Stomach (tissue), 8 donors: ENCODE measurements at regions not wholly inside any gene's neighbourhood (a gene's known extent, or its start where the extent isn't known, plus 50 kb on each side); places are given as distances from the start of the nearest gene placed in this dataset.

Source experiments
- DNase-seq, 2 donors: peaks; one replicate each; pipeline versions ENCODE4 v3.0.0 to v3.0.0-alpha.2; 2013 to 2019
- H3K27ac ChIP-seq, 5 donors: fragments of 200-600 bp in 4 of 5; sonication (generic) in 4 of 5; one replicate each; pipeline ENCODE4 v1.5.1; 2013 to 2019; ENCODE audit warnings: mild to moderate bottlenecking in 1 of 5, moderate library complexity in 1 of 5
- H3K27me3 ChIP-seq, 3 donors: fragments of 200-600 bp; sonication (generic); one replicate each; pipeline ENCODE4 v1.5.1; 2017 to 2019; ENCODE audit warnings: mixed run types in 1 of 3
- H3K36me3 ChIP-seq, 4 donors: fragments of 200-600 bp; sonication (generic); 1 replicate in 3 of 4; 2 replicates in 1 of 4; pipeline ENCODE4 v1.5.1; 2016 to 2019
- H3K4me1 ChIP-seq, 4 donors: fragments of 200-600 bp; sonication (generic); one replicate each; pipeline ENCODE4 v1.5.1; 2016 to 2019
- H3K4me3 ChIP-seq, 4 donors: fragments of 200-600 bp; sonication (generic) in 3 of 4; one replicate each; pipeline ENCODE4 v1.5.1; 2016 to 2019; ENCODE audit warnings: mild to moderate bottlenecking in 1 of 4
- H3K9me3 ChIP-seq, 4 donors: fragments of 200-600 bp; sonication (generic); one replicate each; pipeline ENCODE4 v1.5.1; 2016 to 2019
- EP300 ChIP-seq: sonication (generic); formaldehyde crosslinking; IDR thresholded peaks from one replicate; pipeline ENCODE4 v1.6.1; 2017; ENCODE audit warnings: antibody characterized with exemption
- POLR2A ChIP-seq, 4 donors: fragments of 450-650 bp; IDR thresholded peaks; one replicate each; pipeline ENCODE4 v1.6.1; 2016; ENCODE audit warnings: antibody characterized with exemption in 4 of 4, control low read depth in 2 of 4, mild to moderate bottlenecking in 1 of 4, moderate library complexity in 1 of 4
- POLR2AphosphoS5 ChIP-seq, 3 donors: sonication (generic); formaldehyde crosslinking; IDR thresholded peaks; one replicate each; pipeline ENCODE4 v1.6.1; 2016; ENCODE audit warnings: antibody characterized with exemption in 3 of 3
- WGBS, 5 donors: extraction: QIAGEN DNeasy Blood & Tissue Kit in 3 of 5; methylation state at CpG; one replicate each; pipeline versions ENCODE4 v1.1.5 to v1.1.7; 2013 to 2018; 5-methylcytosine and 5-hydroxymethylcytosine counted together
- intact Hi-C: fragments of 100-400 bp; cut with DNase I; formaldehyde crosslinking; loops from one replicate; pipeline ENCODE4 v1.15.1; 2023; ENCODE audit warnings: low total_unique reads
- TF ChIP-seq, protein P1 (sequence below), 7 experiments: fragments of 450-650 bp in 4 of 7; fragments of 200-600 bp in 3 of 7; sonication (generic) in 3 of 7; IDR thresholded peaks; one replicate each; pipeline ENCODE4 v1.5.1; 2016 to 2019; ENCODE audit warnings: antibody characterized with exemption in 7 of 7, control low read depth in 2 of 7, mild to moderate bottlenecking in 1 of 7
- donor health status: healthy with polysubstance abuse.
- donor health status: Bipolar disorder and iron deficiency.
- donor health status: healthy.

DNA sequence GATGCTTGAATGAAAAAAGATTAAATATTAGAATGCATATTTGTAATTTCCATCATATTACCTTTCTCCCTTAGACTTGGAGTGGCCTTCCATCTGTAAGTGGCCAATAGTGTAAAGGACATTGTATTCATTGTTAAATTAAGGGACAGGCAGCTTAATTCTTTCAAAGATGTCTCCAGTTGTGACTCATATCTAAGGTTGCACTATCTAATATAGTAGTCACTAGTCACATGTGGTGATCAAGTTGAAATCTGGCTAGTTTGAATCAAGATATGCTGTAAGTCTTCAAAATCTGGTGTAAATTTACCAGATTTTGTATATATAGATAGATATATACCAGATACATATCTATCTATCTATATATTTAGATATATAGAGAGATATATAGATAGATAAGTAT is 52.4 kb upstream of the AGPS start:
- intact Hi-C loops: loop anchor here (10.0 kb wide), 1 partner anchor 395 kb away; no protein-coding TSS in a partner anchor
- Histone ChIP-seq H3K27ac (no peak overlapping the region), H3K36me3 (no peaks in the 10 kb centered on the region), H3K27me3 (no peaks in the 10 kb centered on the region), H3K9me3 (no peaks in the 10 kb centered on the region), H3K4me1 (peaks cover 0 to 1% (median 0%) of the 10 kb centered on the region in 4 donors), H3K4me3 (no peak overlapping the region)
- TF ChIP-seq, protein P1, sequence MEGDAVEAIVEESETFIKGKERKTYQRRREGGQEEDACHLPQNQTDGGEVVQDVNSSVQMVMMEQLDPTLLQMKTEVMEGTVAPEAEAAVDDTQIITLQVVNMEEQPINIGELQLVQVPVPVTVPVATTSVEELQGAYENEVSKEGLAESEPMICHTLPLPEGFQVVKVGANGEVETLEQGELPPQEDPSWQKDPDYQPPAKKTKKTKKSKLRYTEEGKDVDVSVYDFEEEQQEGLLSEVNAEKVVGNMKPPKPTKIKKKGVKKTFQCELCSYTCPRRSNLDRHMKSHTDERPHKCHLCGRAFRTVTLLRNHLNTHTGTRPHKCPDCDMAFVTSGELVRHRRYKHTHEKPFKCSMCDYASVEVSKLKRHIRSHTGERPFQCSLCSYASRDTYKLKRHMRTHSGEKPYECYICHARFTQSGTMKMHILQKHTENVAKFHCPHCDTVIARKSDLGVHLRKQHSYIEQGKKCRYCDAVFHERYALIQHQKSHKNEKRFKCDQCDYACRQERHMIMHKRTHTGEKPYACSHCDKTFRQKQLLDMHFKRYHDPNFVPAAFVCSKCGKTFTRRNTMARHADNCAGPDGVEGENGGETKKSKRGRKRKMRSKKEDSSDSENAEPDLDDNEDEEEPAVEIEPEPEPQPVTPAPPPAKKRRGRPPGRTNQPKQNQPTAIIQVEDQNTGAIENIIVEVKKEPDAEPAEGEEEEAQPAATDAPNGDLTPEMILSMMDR (IDR thresholded peaks at IDR 0.05): no peak
- TF ChIP-seq POLR2AphosphoS5 (IDR thresholded peaks at IDR 0.05) (no peak), EP300 (no peak), POLR2A (IDR thresholded peaks at IDR 0.05) (no peak)
- DNase-seq: no peak

DNA sequence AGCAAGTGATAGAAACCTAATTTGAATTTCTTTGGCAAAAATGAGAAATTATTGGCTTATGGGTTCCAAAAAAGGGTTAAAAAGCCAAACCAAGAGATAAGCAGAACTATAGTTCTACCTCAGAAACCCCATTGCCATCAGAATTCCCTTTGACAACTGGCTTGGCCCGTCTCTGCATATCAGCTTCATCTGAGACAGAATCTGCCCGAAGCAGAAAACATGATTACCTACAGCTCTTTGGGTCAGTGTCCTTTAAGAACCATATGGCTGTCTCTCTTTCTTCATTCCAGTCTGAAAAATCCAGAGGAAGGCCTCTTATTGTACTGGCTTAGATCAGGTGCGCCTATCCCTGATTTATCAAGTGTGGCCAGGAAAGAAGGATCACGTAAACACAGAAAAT is 49.8 kb upstream of the AGPS start:
- Histone ChIP-seq H3K27me3 (no peaks in the 10 kb centered on the region), H3K4me1 (no peaks in the 10 kb centered on the region), H3K9me3 (no peaks in the 10 kb centered on the region), H3K4me3 (no peak overlapping the region), H3K27ac (no peak overlapping the region), H3K36me3 (no peaks in the 10 kb centered on the region)
- DNase-seq: no peak
- no peak for TF ChIP-seq EP300
- TF ChIP-seq, protein P1 (IDR thresholded peaks at IDR 0.05): no peak
- no peak for TF ChIP-seq POLR2AphosphoS5 (IDR thresholded peaks at IDR 0.05)
- TF ChIP-seq POLR2A (IDR thresholded peaks at IDR 0.05): no peak
- intact Hi-C loops: loop anchor here (10.0 kb wide), 1 partner anchor 392 kb away; no protein-coding TSS in a partner anchor
- 85 to 94% (median 88%) methylated on average over 4 of the region's 4 CpGs for WGBS, 5 donors
